ENCODE measurements at regions not wholly inside any gene's neighbourhood (a gene's known extent, or its start where the extent isn't known, plus 50 kb on each side); places are given as distances from the start of the nearest gene placed in this dataset.

DNA sequence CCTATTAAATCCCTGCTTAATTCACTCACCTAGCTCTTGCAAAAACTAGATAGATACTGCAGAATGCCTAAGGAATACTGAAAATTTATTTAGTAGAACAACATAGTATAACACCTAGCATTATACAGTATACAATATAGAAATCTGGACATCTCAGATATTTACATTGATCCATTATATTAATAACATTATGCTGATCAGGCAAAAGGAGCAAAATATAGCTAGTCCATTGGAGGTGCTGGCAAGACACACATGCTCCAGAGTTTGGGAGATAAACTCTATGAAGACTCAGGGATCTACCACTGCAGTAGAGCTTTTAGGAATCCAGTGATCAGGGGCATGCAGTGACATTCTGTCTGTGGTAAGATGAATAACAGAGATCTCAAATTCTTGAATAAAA is 357.6 kb downstream of the TBC1D4 start:
- Histone ChIP-seq H2AK5ac (ENCODE audit: low read length) (no peak overlapping the region), H3K4me3 (ENCODE audit: low read length) (no peak overlapping the region), H3K4ac (ENCODE audit: low read depth, low read length) (no peak overlapping the region), H3K23ac (ENCODE audit: low read length) (no peak overlapping the region), H3K79me2 (ENCODE audit: control insufficient read depth, insufficient read depth, low read length) (no peaks in the 10 kb centered on the region), H3K79me1 (ENCODE audit: low read length) (no peaks in the 10 kb centered on the region), H3K18ac (ENCODE audit: low read length) (no peak overlapping the region), H3K4me2 (ENCODE audit: low read length) (no peak overlapping the region), H3K27ac (ENCODE audit: low read depth, low read length) (no peak overlapping the region), H2BK15ac (replicated peaks; ENCODE audit: low read depth) (no peak overlapping the region), H3K36me3 (ENCODE audit: control insufficient read depth, insufficient read depth, low read length) (no peaks in the 10 kb centered on the region), H3K56ac (ENCODE audit: low read length) (no peak overlapping the region), H4K5ac (ENCODE audit: low read length) (no peak overlapping the region), H3K27me3 (ENCODE audit: insufficient read depth, low read length, poor library complexity) (no peaks in the 10 kb centered on the region), H2BK120ac (ENCODE audit: low read depth, low read length) (no peak overlapping the region), H2BK5ac (ENCODE audit: low read length) (no peak overlapping the region), H3K4me1 (ENCODE audit: control insufficient read depth, low read depth, low read length) (no peaks in the 10 kb centered on the region), H4K8ac (ENCODE audit: low read depth, low read length) (no peak overlapping the region), H3K9ac (ENCODE audit: low read length) (no peak overlapping the region)
- no peak for DNase-seq

GRCh38 chr13:75123428-75123827 is 358.5 kb downstream of the TBC1D4 start:
- H3K4me3 ChIP-seq (ENCODE audit: low read length), result no peak overlapping the region
- no peaks in the 10 kb centered on the region for H3K79me2 ChIP-seq (ENCODE audit: control insufficient read depth, insufficient read depth, low read length)
- H4K8ac ChIP-seq (ENCODE audit: low read depth, low read length), result no peak overlapping the region
- no peak overlapping the region for H3K4ac ChIP-seq (ENCODE audit: low read depth, low read length)
- no CpG with 5 or more reads among the region's 1 CpG for WGBS (ENCODE audit: extremely low coverage, insufficient coverage, low lambda C conversion rate)
- H3K27ac ChIP-seq (ENCODE audit: low read depth, low read length), result no peak overlapping the region
- no peak overlapping the region for H2BK15ac ChIP-seq (replicated peaks; ENCODE audit: low read depth)
- no peak overlapping the region for H3K18ac ChIP-seq (ENCODE audit: low read length)
- no peak overlapping the region for H2AK5ac ChIP-seq (ENCODE audit: low read length)
- no peak overlapping the region for H3K4me2 ChIP-seq (ENCODE audit: low read length)
- no peak overlapping the region for H3K56ac ChIP-seq (ENCODE audit: low read length)
- H3K4me1 ChIP-seq (ENCODE audit: control insufficient read depth, low read depth, low read length), result no peaks in the 10 kb centered on the region
- no peaks in the 10 kb centered on the region for H3K79me1 ChIP-seq (ENCODE audit: low read length)
- H3K27me3 ChIP-seq (ENCODE audit: insufficient read depth, low read length, poor library complexity), result no peaks in the 10 kb centered on the region
- H2BK5ac ChIP-seq (ENCODE audit: low read length), result no peak overlapping the region
- H3K36me3 ChIP-seq (ENCODE audit: control insufficient read depth, insufficient read depth, low read length), result no peaks in the 10 kb centered on the region
- no peak for DNase-seq
- no peak overlapping the region for H3K9ac ChIP-seq (ENCODE audit: low read length)
- H4K5ac ChIP-seq (ENCODE audit: low read length), result no peak overlapping the region
- H2BK120ac ChIP-seq (ENCODE audit: low read depth, low read length), result no peak overlapping the region
- H3K23ac ChIP-seq (ENCODE audit: low read length), result no peak overlapping the region

DNA sequence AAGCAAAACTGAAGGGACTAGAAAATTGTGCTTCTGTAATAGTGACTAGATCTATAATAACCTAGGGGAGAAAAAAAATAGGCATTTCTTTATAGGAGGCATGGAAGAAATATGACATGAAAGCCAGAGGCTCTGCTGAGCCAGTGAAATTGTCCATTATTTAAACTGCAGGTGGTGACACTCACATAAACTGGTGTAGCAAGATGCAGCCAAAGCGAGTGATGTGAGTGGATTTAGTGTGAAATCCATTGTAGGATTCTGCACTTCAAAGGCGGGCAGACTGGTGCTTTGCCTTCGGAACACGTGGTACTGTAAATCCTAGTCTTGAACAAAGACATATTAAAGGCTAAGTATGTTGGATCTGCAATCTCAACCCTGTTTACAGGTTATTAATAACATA is 361.9 kb downstream of the TBC1D4 start:
- Histone ChIP-seq H3K36me3 (ENCODE audit: control insufficient read depth, insufficient read depth, low read length) (no peaks in the 10 kb centered on the region), H3K4me1 (ENCODE audit: control insufficient read depth, low read depth, low read length) (no peaks in the 10 kb centered on the region), H3K56ac (ENCODE audit: low read length) (no peak overlapping the region), H3K79me1 (ENCODE audit: low read length) (no peaks in the 10 kb centered on the region), H3K4me3 (ENCODE audit: low read length) (no peak overlapping the region), H4K5ac (ENCODE audit: low read length) (no peak overlapping the region), H2BK120ac (ENCODE audit: low read depth, low read length) (no peak overlapping the region), H3K4me2 (ENCODE audit: low read length) (no peak overlapping the region), H2BK5ac (ENCODE audit: low read length) (no peak overlapping the region), H3K27me3 (ENCODE audit: insufficient read depth, low read length, poor library complexity) (no peaks in the 10 kb centered on the region), H3K79me2 (ENCODE audit: control insufficient read depth, insufficient read depth, low read length) (no peaks in the 10 kb centered on the region), H3K9ac (ENCODE audit: low read length) (no peak overlapping the region), H2BK15ac (replicated peaks; ENCODE audit: low read depth) (no peak overlapping the region), H3K27ac (ENCODE audit: low read depth, low read length) (no peak overlapping the region), H3K23ac (ENCODE audit: low read length) (no peak overlapping the region), H3K4ac (ENCODE audit: low read depth, low read length) (no peak overlapping the region), H2AK5ac (ENCODE audit: low read length) (no peak overlapping the region), H4K8ac (ENCODE audit: low read depth, low read length) (no peak overlapping the region), H3K18ac (ENCODE audit: low read length) (no peak overlapping the region)
- no CpG with 5 or more reads among the region's 4 CpGs for WGBS (ENCODE audit: extremely low coverage, insufficient coverage, low lambda C conversion rate)
- no peak for DNase-seq

DNA sequence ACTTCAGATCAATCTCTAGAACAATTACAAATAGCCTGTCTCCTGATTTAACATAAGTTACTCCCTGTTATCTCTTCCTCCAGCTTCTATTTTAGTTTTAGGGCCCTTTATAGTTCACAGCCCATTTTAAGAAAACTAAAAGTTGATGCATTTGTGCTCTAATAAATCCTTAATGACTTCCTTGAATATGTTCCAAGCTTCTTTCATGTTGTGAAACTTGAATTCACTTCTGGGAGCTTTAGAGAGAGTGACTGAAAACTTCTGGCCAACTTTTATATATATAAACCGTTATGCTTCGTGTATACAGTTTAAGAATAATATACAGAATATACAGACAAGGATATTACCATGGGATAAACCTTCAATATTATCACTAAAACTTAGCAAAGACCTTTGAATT is 366.8 kb downstream of the TBC1D4 start:
- no peak overlapping the region for H3K56ac ChIP-seq (ENCODE audit: low read length)
- H3K18ac ChIP-seq (ENCODE audit: low read length), result no peak overlapping the region
- H2BK15ac ChIP-seq (replicated peaks; ENCODE audit: low read depth), result no peak overlapping the region
- H3K4ac ChIP-seq (ENCODE audit: low read depth, low read length), result no peak overlapping the region
- no peak overlapping the region for H3K23ac ChIP-seq (ENCODE audit: low read length)
- H3K4me2 ChIP-seq (ENCODE audit: low read length), result no peak overlapping the region
- H3K4me3 ChIP-seq (ENCODE audit: low read length), result no peak overlapping the region
- H4K8ac ChIP-seq (ENCODE audit: low read depth, low read length), result no peak overlapping the region
- H3K36me3 ChIP-seq (ENCODE audit: control insufficient read depth, insufficient read depth, low read length), result no peaks in the 10 kb centered on the region
- H3K27ac ChIP-seq (ENCODE audit: low read depth, low read length), result no peak overlapping the region
- no peak for DNase-seq
- no peaks in the 10 kb centered on the region for H3K79me2 ChIP-seq (ENCODE audit: control insufficient read depth, insufficient read depth, low read length)
- WGBS (ENCODE audit: extremely low coverage, insufficient coverage, low lambda C conversion rate), result no CpG with 5 or more reads among the region's 2 CpGs
- H3K4me1 ChIP-seq (ENCODE audit: control insufficient read depth, low read depth, low read length), result no peaks in the 10 kb centered on the region
- H3K27me3 ChIP-seq (ENCODE audit: insufficient read depth, low read length, poor library complexity), result no peaks in the 10 kb centered on the region
- H2AK5ac ChIP-seq (ENCODE audit: low read length), result no peak overlapping the region
- no peak overlapping the region for H2BK120ac ChIP-seq (ENCODE audit: low read depth, low read length)
- no peaks in the 10 kb centered on the region for H3K79me1 ChIP-seq (ENCODE audit: low read length)
- H2BK5ac ChIP-seq (ENCODE audit: low read length), result no peak overlapping the region
- H3K9ac ChIP-seq (ENCODE audit: low read length), result no peak overlapping the region
- no peak overlapping the region for H4K5ac ChIP-seq (ENCODE audit: low read length)

- Histone ChIP-seq H3K36me3 (ENCODE audit: control insufficient read depth, insufficient read depth, low read length) (no peaks in the 10 kb centered on the region), H3K79me2 (ENCODE audit: control insufficient read depth, insufficient read depth, low read length) (no peaks in the 10 kb centered on the region), H3K27ac (ENCODE audit: low read depth, low read length) (no peak overlapping the region), H3K18ac (ENCODE audit: low read length) (no peak overlapping the region), H3K56ac (ENCODE audit: low read length) (no peak overlapping the region), H3K9ac (ENCODE audit: low read length) (no peak overlapping the region), H3K79me1 (ENCODE audit: low read length) (no peaks in the 10 kb centered on the region), H3K4me3 (ENCODE audit: low read length) (no peak overlapping the region), H3K4me2 (ENCODE audit: low read length) (no peak overlapping the region), H3K27me3 (ENCODE audit: insufficient read depth, low read length, poor library complexity) (no peaks in the 10 kb centered on the region), H4K5ac (ENCODE audit: low read length) (no peak overlapping the region), H3K4me1 (ENCODE audit: control insufficient read depth, low read depth, low read length) (peaks cover 2% of the 10 kb centered on the region), H4K8ac (ENCODE audit: low read depth, low read length) (no peak overlapping the region), H2BK15ac (replicated peaks; ENCODE audit: low read depth) (no peak overlapping the region), H2BK5ac (ENCODE audit: low read length) (no peak overlapping the region), H2BK120ac (ENCODE audit: low read depth, low read length) (no peak overlapping the region), H3K23ac (ENCODE audit: low read length) (no peak overlapping the region), H3K4ac (ENCODE audit: low read depth, low read length) (no peak overlapping the region), H2AK5ac (ENCODE audit: low read length) (no peak overlapping the region)
- no peak for DNase-seq
Measured at GRCh38 chr13:75103976-75104375, 378.0 kb downstream of the TBC1D4 start.

- no peak overlapping the region for H2BK5ac ChIP-seq (ENCODE audit: low read length)
- no peaks in the 10 kb centered on the region for H3K27me3 ChIP-seq (ENCODE audit: insufficient read depth, low read length, poor library complexity)
- no peak overlapping the region for H3K9ac ChIP-seq (ENCODE audit: low read length)
- H4K8ac ChIP-seq (ENCODE audit: low read depth, low read length), result no peak overlapping the region
- H2BK120ac ChIP-seq (ENCODE audit: low read depth, low read length), result no peak overlapping the region
- no peak overlapping the region for H4K5ac ChIP-seq (ENCODE audit: low read length)
- H3K56ac ChIP-seq (ENCODE audit: low read length), result no peak overlapping the region
- no peak overlapping the region for H3K4me3 ChIP-seq (ENCODE audit: low read length)
- peaks cover 2% of the 10 kb centered on the region for H3K4me1 ChIP-seq (ENCODE audit: control insufficient read depth, low read depth, low read length)
- no peaks in the 10 kb centered on the region for H3K79me1 ChIP-seq (ENCODE audit: low read length)
- no peak overlapping the region for H2BK15ac ChIP-seq (replicated peaks; ENCODE audit: low read depth)
- WGBS (ENCODE audit: extremely low coverage, insufficient coverage, low lambda C conversion rate), result no CpG with 5 or more reads among the region's 5 CpGs
- H3K4ac ChIP-seq (ENCODE audit: low read depth, low read length), result no peak overlapping the region
- H3K79me2 ChIP-seq (ENCODE audit: control insufficient read depth, insufficient read depth, low read length), result no peaks in the 10 kb centered on the region
- DNase-seq, result peak; percentile 96
- no peaks in the 10 kb centered on the region for H3K36me3 ChIP-seq (ENCODE audit: control insufficient read depth, insufficient read depth, low read length)
- H3K27ac ChIP-seq (ENCODE audit: low read depth, low read length), result no peak overlapping the region
- H3K18ac ChIP-seq (ENCODE audit: low read length), result no peak overlapping the region
- no peak overlapping the region for H3K4me2 ChIP-seq (ENCODE audit: low read length)
- H3K23ac ChIP-seq (ENCODE audit: low read length), result no peak overlapping the region
- H2AK5ac ChIP-seq (ENCODE audit: low read length), result no peak overlapping the region
Measured at GRCh38 chr13:75102001-75102716, 379.8 kb downstream of the TBC1D4 start.
